Skeletal muscle satellite cell (primary cell): ENCODE measurements at regions not wholly inside any gene's neighbourhood (a gene's known extent, or its start where the extent isn't known, plus 50 kb on each side); places are given as distances from the start of the nearest gene placed in this dataset.
"Not testable (repeated sequence)": the region's sequence is repeated elsewhere in the genome, so short reads cannot be mapped to it uniquely, and the experiment has no call there.

Source experiments
- H3K27me3 ChIP-seq: 2 replicates; pipeline ENCODE4 v1.7.0; 2013; ENCODE audit warnings: low read length; ENCODE audit not compliant: control insufficient read depth, insufficient read depth
- H3K36me3 ChIP-seq: 2 replicates; pipeline ENCODE4 v1.7.0; 2013; ENCODE audit warnings: mild to moderate bottlenecking, control low read depth, low read length; ENCODE audit not compliant: insufficient read depth
- H3K4me1 ChIP-seq: 2 replicates; pipeline ENCODE4 v1.7.0; 2013; ENCODE audit warnings: low read length; ENCODE audit not compliant: control insufficient read depth, insufficient read depth
- H3K4me2 ChIP-seq: 2 replicates; pipeline ENCODE4 v1.7.0; 2013; ENCODE audit warnings: mild to moderate bottlenecking, low read length
- H3K4me3 ChIP-seq: 2 replicates; pipeline ENCODE4 v1.7.0; 2013; ENCODE audit warnings: low read length
- H3K9ac ChIP-seq: 2 replicates; pipeline ENCODE4 v1.7.0; 2013; ENCODE audit warnings: mild to moderate bottlenecking, low read depth, low read length, moderate library complexity
- H3K9me3 ChIP-seq: replicated peaks from 2 replicates; pipeline ENCODE4 v1.7.0; 2013; ENCODE audit warnings: mild to moderate bottlenecking, control low read depth, low read length

DNA sequence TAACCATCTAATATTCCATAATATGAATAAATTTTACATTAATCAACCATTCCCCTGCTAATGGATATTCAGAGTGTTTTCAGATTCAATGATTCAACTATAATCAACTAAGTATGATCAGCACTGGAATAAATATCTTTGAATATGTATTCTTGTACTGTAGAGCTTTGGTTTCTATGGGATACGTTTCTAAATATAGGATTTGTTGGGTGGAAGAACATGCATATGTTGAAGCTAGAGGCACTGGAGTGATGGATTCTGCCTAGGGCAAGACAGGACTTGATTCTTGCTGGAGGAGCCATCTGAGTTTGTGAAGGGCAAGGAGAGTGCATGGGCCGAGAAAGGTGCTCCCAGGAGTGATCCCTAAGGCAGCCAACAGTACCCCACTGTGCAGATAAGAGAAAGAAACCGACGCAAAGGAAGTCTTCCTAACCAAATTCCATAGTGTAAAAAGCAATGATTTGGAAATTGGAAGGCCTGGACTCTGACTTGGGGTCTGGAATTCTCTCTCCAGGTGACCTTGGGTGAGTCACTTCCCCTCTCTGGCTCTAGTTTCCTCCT lies 418.7 kb downstream of the PREX1 start:
- H3K4me3 ChIP-seq: no peak overlapping the region
- H3K4me2 ChIP-seq: no peak overlapping the region
- H3K9me3 ChIP-seq: no peaks in the 10 kb centered on the region
- H3K9ac ChIP-seq: no peak overlapping the region
- H3K36me3 ChIP-seq: no peaks in the 10 kb centered on the region
- H3K4me1 ChIP-seq: no peaks in the 10 kb centered on the region
- H3K27me3 ChIP-seq: no peaks in the 10 kb centered on the region

- Histone ChIP-seq H3K4me2 (no peak overlapping the region), H3K9ac (no peak overlapping the region), H3K27me3 (no peaks in the 10 kb centered on the region), H3K4me1 (no peaks in the 10 kb centered on the region), H3K4me3 (no peak overlapping the region), H3K9me3 (no peaks in the 10 kb centered on the region), H3K36me3 (no peaks in the 10 kb centered on the region)
These were observed 420.1 kb downstream of the PREX1 start for GRCh38 chr20:48407710-48408109.

GRCh38 chr20:48406912-48407340 lies 420.9 kb downstream of the PREX1 start:
- no peaks in the 10 kb centered on the region for H3K9me3 ChIP-seq
- H3K4me1 ChIP-seq: no peaks in the 10 kb centered on the region
- no peak overlapping the region for H3K4me2 ChIP-seq
- no peaks in the 10 kb centered on the region for H3K27me3 ChIP-seq
- H3K36me3 ChIP-seq: no peaks in the 10 kb centered on the region
- H3K9ac ChIP-seq: no peak overlapping the region
- H3K4me3 ChIP-seq: no peak overlapping the region

DNA sequence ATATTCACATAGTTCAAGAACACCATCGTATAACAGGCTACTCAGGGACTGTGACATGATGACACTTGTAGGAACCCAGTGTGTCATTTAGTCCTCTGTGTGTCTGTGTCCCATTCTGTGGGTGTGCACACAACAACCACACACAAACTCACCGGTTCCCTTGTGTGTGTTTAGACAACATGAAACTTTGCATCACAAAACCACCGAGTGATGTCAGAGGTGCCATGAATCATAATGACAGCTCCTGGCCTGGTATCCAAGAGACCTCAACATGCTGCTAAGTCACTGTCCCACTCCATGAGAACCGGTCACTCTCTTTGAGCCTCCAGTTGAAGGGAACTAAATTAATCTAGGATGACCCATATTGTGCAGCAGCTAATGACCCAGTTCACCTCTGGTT lies 421.3 kb downstream of the PREX1 start:
- Histone ChIP-seq H3K36me3 (no peaks in the 10 kb centered on the region), H3K4me2 (no peak overlapping the region), H3K4me3 (no peak overlapping the region), H3K4me1 (no peaks in the 10 kb centered on the region), H3K9me3 (no peaks in the 10 kb centered on the region), H3K9ac (no peak overlapping the region), H3K27me3 (no peaks in the 10 kb centered on the region)

DNA sequence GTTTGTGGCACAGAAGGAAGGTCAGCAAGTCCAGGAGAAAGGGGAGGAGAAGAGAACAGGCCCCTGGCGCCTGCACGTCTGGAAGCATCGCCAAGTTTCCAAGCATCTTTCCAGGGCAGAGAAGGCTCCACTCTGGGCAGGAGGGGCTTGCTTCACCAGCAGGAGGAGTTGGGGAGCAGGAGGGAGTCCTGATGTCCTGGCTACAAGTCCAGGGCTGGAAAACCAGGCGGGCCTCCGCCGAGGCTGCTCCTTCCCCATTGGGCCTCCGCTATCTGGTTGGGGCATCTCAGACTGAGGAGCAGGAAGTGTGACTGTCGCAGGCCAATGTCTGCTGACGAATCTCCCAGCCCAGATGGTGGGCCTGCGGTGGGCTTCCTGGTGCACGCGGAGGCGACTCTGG lies 421.9 kb downstream of the PREX1 start:
- no peaks in the 10 kb centered on the region for H3K4me1 ChIP-seq
- H3K27me3 ChIP-seq: no peaks in the 10 kb centered on the region
- H3K4me2 ChIP-seq: no peak overlapping the region
- no peak overlapping the region for H3K9ac ChIP-seq
- no peak overlapping the region for H3K4me3 ChIP-seq
- no peaks in the 10 kb centered on the region for H3K36me3 ChIP-seq
- no peaks in the 10 kb centered on the region for H3K9me3 ChIP-seq

DNA sequence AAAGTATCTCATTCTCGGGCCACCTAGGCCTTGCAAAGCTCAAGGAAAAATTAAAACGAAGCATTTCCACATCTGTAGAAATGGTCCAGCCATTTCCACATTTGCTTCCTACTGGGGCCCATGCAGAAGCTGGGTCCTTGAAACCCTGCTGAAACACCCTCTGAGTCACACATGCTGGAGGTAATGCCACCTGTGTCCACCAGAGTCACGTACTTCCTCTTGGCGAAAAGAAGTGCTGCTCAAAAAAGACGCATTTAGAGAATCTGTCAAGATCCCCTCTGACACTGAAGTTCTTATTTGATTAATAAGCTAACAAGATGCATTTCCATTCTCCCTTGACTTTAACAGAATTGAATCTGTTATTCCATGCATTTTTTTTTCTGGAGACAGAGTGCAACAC lies 423.2 kb downstream of the PREX1 start:
- Histone ChIP-seq H3K9ac (no peak overlapping the region), H3K27me3 (no peaks in the 10 kb centered on the region), H3K36me3 (no peaks in the 10 kb centered on the region), H3K4me2 (no peak overlapping the region), H3K4me3 (no peak overlapping the region), H3K4me1 (no peaks in the 10 kb centered on the region), H3K9me3 (no peaks in the 10 kb centered on the region)

GRCh38 chr20:48403167-48403761 lies 424.5 kb downstream of the PREX1 start:
- Histone ChIP-seq H3K4me2 (no peak overlapping the region), H3K36me3 (no peaks in the 10 kb centered on the region), H3K9me3 (no peaks in the 10 kb centered on the region), H3K9ac (no peak overlapping the region), H3K4me3 (no peak overlapping the region), H3K4me1 (no peaks in the 10 kb centered on the region), H3K27me3 (no peaks in the 10 kb centered on the region)

GRCh38 chr20:48401359-48401758 lies 426.4 kb downstream of the PREX1 start:
- Histone ChIP-seq H3K27me3 (peaks cover 8% of the 10 kb centered on the region), H3K4me3 (no peak overlapping the region), H3K4me2 (no peak overlapping the region), H3K36me3 (no peaks in the 10 kb centered on the region), H3K9ac (no peak overlapping the region), H3K9me3 (no peaks in the 10 kb centered on the region), H3K4me1 (no peaks in the 10 kb centered on the region)

DNA sequence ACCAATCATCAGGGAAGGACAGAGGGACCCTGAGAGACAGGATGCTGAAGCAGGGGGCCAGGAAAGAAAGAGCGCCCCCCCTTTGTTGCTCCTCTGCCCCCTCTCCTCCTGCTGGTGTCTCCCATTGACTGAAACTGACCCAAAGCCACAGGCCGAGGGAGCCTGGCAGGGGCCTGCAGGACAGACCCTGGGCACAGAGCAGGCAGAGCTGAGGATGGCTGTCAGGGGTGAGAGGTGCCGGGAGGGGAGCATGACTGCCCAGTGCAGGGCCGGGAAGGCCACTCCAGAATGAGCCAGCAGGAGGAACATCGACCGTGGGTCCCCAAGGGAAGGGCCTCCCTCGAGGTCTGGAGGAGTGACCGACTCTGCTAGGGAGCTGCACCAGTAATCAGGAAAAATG lies 427.8 kb downstream of the PREX1 start:
- peaks cover 10% of the 10 kb centered on the region for H3K27me3 ChIP-seq
- H3K36me3 ChIP-seq: no peaks in the 10 kb centered on the region
- H3K4me3 ChIP-seq: no peak overlapping the region
- no peaks in the 10 kb centered on the region for H3K9me3 ChIP-seq
- H3K9ac ChIP-seq: no peak overlapping the region
- H3K4me1 ChIP-seq: no peaks in the 10 kb centered on the region
- no peak overlapping the region for H3K4me2 ChIP-seq

DNA sequence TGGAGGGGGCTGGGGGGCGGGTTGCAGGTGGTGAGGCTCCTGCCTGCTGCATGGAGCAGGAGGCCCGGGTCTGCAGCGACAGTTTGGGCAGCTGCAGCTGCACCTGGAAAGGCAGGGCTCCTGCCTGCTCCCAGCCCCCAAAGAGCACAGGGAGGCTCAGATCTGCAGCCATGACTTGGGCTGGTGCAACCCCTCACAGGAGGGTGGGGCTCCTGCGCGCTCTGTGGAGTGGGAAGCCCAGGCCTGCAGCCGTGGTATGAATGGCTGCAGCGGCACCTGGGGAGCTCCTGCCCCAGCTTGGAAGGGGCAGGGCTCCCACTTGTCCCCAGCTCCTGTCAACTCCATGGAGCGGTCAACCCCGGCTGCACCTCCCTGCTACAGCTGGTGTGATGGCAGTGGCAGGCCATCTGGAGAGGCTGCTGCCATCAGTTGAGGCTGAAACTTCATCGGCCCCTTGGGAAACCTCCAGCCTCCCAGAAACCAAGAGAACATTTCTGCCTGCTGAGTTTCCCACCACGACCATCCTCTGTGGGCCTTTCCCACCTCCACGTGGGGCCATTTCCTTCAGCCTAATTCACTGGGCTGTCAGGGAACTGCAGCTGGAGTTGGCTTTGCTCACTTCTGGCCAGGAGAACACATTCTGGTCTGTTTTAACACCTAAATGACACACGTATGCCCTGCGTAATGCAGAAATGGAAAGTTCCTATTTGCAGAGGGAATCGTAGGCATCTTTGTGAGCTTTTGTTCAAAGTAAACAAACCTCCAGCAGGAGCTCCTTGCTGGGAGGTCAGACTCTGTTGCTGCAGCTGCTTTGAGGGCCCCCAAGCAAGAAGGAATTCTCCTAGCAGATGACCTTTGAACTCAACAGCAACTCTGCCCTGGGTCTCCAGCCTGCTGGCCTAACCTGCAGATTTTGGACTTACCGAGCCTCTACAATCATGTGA lies 429.0 kb downstream of the PREX1 start:
- H3K4me3 ChIP-seq: no peak overlapping the region
- no peak overlapping the region for H3K4me2 ChIP-seq
- H3K27me3 ChIP-seq: peaks cover 10% of the 10 kb centered on the region
- H3K4me1 ChIP-seq: no peaks in the 10 kb centered on the region
- H3K36me3 ChIP-seq: no peaks in the 10 kb centered on the region
- H3K9me3 ChIP-seq: no peaks in the 10 kb centered on the region
- no peak overlapping the region for H3K9ac ChIP-seq

- not testable (repeated sequence) for H3K9ac ChIP-seq
These were observed 430.6 kb downstream of the PREX1 start for GRCh38 chr20:48396981-48397861.

More at GRCh38 chr20:48396981-48397861, 430.6 kb downstream of the PREX1 start:
- H3K27me3 ChIP-seq: peaks cover 10% of the 10 kb centered on the region
- H3K4me1 ChIP-seq, H3K36me3 ChIP-seq, H3K4me2 ChIP-seq, H3K9me3 ChIP-seq, H3K4me3 ChIP-seq: not testable (repeated sequence)
